Loucy (cell line): ENCODE measurements at regions not wholly inside any gene's neighbourhood (a gene's known extent, or its start where the extent isn't known, plus 50 kb on each side); places are given as distances from the start of the nearest gene placed in this dataset.

Experiments
- EZH2phosphoT487 ChIP-seq: fragments of 200-600 bp; IDR thresholded peaks from 2 replicates; pipeline ENCODE4 v1.6.1; 2018; ENCODE audit warnings: antibody characterized with exemption, mild to moderate bottlenecking, moderate library complexity, borderline replicate concordance
- TF ChIP-seq, protein P1 (sequence below): fragments of 200-600 bp; sonication (generic); conservative IDR thresholded peaks from 2 replicates; pipeline ENCODE4 v1.5.1; 2014; ENCODE audit warnings: mild to moderate bottlenecking, antibody characterized with exemption, low read length

DNA sequence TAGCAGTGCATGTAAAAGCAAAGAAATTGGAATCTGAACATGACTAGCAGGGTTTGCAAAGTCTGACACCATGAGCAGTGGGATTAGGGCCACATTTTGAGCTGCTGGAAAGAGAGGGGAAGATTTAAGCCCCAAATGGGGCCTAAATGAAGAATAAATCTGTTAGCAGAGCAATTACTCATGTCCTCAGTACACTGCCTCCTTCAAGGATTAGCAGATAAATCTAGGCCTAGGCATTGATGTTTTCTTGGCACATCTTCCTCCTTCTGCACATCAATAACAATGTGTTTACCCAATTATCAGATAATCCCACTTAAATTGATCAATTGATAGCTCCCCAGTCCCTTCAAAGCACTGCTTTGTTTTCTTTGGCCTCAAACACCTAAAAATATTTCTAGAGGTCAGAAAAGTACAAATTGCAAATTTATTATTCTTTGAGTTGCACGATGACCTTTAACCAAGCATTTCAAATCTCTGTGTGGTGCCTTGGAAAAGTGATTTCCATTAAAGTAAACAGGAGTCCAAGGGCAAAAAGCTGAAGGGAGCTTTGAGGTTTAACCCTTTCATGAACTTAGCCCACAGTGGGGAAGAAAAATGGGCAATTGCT is 514.7 kb upstream of the CHORDC1 start:
- TF ChIP-seq, protein P1, sequence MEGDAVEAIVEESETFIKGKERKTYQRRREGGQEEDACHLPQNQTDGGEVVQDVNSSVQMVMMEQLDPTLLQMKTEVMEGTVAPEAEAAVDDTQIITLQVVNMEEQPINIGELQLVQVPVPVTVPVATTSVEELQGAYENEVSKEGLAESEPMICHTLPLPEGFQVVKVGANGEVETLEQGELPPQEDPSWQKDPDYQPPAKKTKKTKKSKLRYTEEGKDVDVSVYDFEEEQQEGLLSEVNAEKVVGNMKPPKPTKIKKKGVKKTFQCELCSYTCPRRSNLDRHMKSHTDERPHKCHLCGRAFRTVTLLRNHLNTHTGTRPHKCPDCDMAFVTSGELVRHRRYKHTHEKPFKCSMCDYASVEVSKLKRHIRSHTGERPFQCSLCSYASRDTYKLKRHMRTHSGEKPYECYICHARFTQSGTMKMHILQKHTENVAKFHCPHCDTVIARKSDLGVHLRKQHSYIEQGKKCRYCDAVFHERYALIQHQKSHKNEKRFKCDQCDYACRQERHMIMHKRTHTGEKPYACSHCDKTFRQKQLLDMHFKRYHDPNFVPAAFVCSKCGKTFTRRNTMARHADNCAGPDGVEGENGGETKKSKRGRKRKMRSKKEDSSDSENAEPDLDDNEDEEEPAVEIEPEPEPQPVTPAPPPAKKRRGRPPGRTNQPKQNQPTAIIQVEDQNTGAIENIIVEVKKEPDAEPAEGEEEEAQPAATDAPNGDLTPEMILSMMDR = no peak
- TF ChIP-seq EZH2phosphoT487 = no peak
